ENCODE measurements at regions not wholly inside any gene's neighbourhood (a gene's known extent, or its start where the extent isn't known, plus 50 kb on each side); places are given as distances from the start of the nearest gene placed in this dataset.

GRCh38 chr3:190762801-190763200, 99.7 kb downstream of the GMNC start:
- TF ChIP-seq CTCF (conservative IDR thresholded peaks at IDR 0.05 in 1 of 2, IDR thresholded peaks at IDR 0.05 in 1 of 2; ENCODE audit: extremely low read depth in 1 of 2, insufficient read depth in 1 of 2, low read depth in 1 of 2, low read length in 2 of 2) (no peak), EZH2 (IDR thresholded peaks at IDR 0.05; ENCODE audit: borderline replicate concordance, low read length) (no peak)
